RWPE2 (cell line): ENCODE measurements at regions not wholly inside any gene's neighbourhood (a gene's known extent, or its start where the extent isn't known, plus 50 kb on each side); places are given as distances from the start of the nearest gene placed in this dataset.

Experiments
- ATAC-seq: fragments of 200-7000 bp; cut with Tn5 transposase; 3 replicates; pipeline ENCODE4 v1.9.1; 2021; ENCODE audit warnings: low read depth
- DNase-seq: peaks from one replicate; pipeline ENCODE4 v3.0.0-alpha.2; 2020; ENCODE audit warnings: low spot score
- H3K27ac ChIP-seq: fragments of 450-650 bp; 2 replicates; pipeline ENCODE4 v1.5.1; 2017; ENCODE audit warnings: mild to moderate bottlenecking; ENCODE audit not compliant: poor library complexity, severe bottlenecking
- H3K27me3 ChIP-seq: fragments of 250-450 bp; sonication (Bioruptor Pico); 2 replicates; pipeline ENCODE4 v1.5.1; 2021; ENCODE audit warnings: mild to moderate bottlenecking, moderate library complexity; ENCODE audit not compliant: insufficient read depth, poor library complexity, severe bottlenecking
- H3K36me3 ChIP-seq: fragments of 250-450 bp; sonication (Bioruptor Pico); 2 replicates; pipeline ENCODE4 v1.5.1; 2020; ENCODE audit warnings: low read depth, mild to moderate bottlenecking, moderate library complexity
- H3K4me1 ChIP-seq: fragments of 250-450 bp; sonication (Bioruptor Pico); 2 replicates; pipeline ENCODE4 v1.5.1; 2021; ENCODE audit warnings: mild to moderate bottlenecking, moderate library complexity; ENCODE audit not compliant: insufficient read depth, poor library complexity, severe bottlenecking
- H3K4me3 ChIP-seq: fragments of 250-450 bp; sonication (Bioruptor Pico); 2 replicates; pipeline ENCODE4 v1.5.1; 2021; ENCODE audit warnings: mild to moderate bottlenecking, moderate library complexity; ENCODE audit not compliant: severe bottlenecking
- H3K9me3 ChIP-seq: fragments of 250-450 bp; sonication (Bioruptor Pico); 2 replicates; pipeline ENCODE4 v1.5.1; 2021; ENCODE audit warnings: mild to moderate bottlenecking, moderate library complexity; ENCODE audit not compliant: severe bottlenecking
- CTCF ChIP-seq: fragments of 450-650 bp; IDR thresholded peaks from one replicate; pipeline ENCODE4 v1.5.1; 2017; ENCODE audit warnings: mild to moderate bottlenecking, moderate library complexity; ENCODE audit not compliant: poor library complexity, severe bottlenecking

DNA sequence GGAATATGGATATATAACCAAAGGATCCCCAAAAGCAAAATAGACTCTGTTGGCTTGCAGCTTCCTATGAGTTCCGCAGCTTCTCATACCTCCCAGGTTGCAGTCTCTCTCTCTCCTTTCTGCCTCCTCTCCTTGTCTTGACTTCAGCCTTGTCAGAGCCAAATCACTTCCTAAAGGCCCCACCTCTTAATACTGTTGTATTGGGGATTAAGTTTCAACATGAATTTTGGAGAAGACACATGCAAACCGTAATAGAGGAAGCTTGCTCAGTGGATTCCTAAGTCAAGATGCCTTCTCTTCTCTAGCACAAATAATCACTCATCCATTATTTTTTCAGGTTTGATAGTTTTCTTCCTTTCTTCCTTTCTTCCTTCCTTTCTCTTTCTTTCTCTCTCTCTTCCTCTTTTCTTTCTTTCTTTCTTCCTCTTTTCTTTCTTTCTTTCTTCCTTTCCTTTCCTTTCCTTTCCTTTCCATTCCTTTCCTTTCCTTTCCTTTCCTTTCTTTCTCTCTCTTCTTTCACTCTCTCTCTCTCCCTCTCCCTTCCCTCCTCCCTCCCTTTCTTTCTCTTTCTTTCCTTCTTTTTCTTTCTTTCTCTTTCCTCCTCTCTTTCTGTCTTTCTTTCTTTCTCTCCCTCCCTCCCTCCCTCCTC is 411.3 kb upstream of the TPM1 start:
- Histone ChIP-seq H3K4me1 (peaks cover 14% of the 10 kb centered on the region), H3K27ac (no peak overlapping the region), H3K27me3 (no peaks in the 10 kb centered on the region), H3K36me3 (no peaks in the 10 kb centered on the region), H3K9me3 (no peaks in the 10 kb centered on the region), H3K4me3 (no peak overlapping the region)
- no peak; the same call in 2 of the 3 replicates for ATAC-seq
- no peak for DNase-seq
- no peak for TF ChIP-seq CTCF

DNA sequence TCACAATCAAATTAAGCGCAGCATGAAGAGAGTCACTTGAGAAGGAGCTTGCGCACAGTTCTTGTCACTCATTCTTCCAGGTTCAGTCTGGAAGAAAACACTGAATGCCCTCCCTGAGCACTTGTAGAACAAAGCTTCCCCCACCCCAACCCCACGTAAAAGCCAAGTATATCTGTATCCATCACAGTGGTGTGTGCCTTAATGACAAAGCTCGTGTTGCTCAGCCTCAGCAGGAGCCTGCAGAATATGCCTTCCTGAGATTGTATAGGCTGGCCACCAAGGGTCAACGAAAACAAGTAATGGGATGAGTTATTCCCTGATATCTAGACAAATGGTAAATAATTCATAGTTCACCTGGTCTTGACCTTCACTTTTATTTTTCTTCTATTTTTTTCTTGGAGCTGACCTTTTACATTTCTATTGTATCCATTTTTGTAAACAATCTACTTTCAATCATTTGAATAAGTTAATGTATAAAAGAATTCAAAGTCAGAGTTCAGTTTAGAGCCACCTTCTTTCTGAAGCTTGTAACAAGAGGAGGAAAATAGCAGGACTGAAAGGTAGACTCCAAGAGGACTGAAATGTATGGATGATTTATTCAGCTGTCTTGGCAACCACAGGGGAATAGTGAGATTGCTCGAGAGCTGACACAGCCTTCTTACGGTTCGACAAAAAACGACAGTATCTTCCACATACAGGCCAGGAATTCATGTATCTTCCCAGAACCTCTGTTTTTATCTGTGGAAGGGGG is 405.5 kb upstream of the TPM1 start:
- ATAC-seq, result no peak
- Histone ChIP-seq H3K4me1 (no peaks in the 10 kb centered on the region), H3K27ac (no peak overlapping the region), H3K4me3 (no peak overlapping the region), H3K27me3 (no peaks in the 10 kb centered on the region), H3K9me3 (no peaks in the 10 kb centered on the region), H3K36me3 (no peaks in the 10 kb centered on the region)
- DNase-seq, result no peak
- no peak for TF ChIP-seq CTCF

GRCh38 chr15:62637574-62637897 is 405.0 kb upstream of the TPM1 start:
- Histone ChIP-seq H3K9me3 (no peaks in the 10 kb centered on the region), H3K4me1 (no peaks in the 10 kb centered on the region), H3K27ac (no peak overlapping the region), H3K27me3 (no peaks in the 10 kb centered on the region), H3K36me3 (no peaks in the 10 kb centered on the region), H3K4me3 (no peak overlapping the region)
- ATAC-seq, result no peak
- TF ChIP-seq CTCF, result no peak
- no peak for DNase-seq

DNA sequence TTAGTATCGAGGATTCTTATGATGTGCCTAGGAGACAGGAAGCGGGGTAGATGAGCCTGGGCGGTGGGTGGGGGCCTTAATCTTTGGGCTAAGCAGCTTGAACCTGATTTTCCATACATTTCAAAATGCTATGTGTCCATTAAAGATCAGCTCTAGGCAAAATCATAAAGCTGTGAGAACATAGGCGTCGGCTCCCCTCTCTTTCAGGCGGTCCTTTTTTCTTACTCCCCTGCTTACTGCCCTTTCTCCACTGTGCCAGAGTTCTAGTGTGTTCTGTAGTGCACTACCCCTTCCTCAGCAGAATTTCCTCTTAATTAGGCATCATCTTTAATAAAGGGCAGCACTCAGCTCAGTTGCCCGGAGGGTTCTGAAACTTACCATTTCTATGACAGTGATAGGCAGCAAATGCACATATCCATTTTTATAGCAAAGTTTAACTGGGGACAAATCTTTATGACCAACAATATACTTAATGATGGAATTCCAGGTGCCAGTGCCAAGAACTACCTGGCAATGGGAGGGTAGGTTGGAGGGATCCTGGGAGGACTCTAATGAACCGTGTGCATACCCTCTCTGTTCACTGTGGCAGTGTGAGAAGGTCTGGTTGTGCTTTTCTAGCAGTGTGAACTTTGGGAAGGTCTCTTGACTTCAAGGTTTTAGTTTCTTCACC is 404.5 kb upstream of the TPM1 start:
- TF ChIP-seq CTCF, result no peak
- DNase-seq (no peak), ATAC-seq (no peak)
- Histone ChIP-seq H3K27me3 (no peaks in the 10 kb centered on the region), H3K4me3 (no peak overlapping the region), H3K27ac (no peak overlapping the region), H3K4me1 (no peaks in the 10 kb centered on the region), H3K9me3 (no peaks in the 10 kb centered on the region), H3K36me3 (no peaks in the 10 kb centered on the region)
